Ishikawa (cell line): ENCODE measurements at regions not wholly inside any gene's neighbourhood (a gene's known extent, or its start where the extent isn't known, plus 50 kb on each side); places are given as distances from the start of the nearest gene placed in this dataset.

ENCODE experiments used
- CEBPB ChIP-seq: IDR thresholded peaks from 2 replicates; pipeline ENCODE4 v1.6.1; 2012
- CREB1 ChIP-seq: IDR thresholded peaks from 2 replicates; pipeline ENCODE4 v1.6.1; 2012; ENCODE audit warnings: low read depth
- EGR1 ChIP-seq: IDR thresholded peaks from 2 replicates; pipeline ENCODE4 v1.6.1; 2012
- EP300 ChIP-seq: IDR thresholded peaks from 2 replicates; pipeline ENCODE4 v1.6.1; 2012; ENCODE audit warnings: borderline replicate concordance
- FOXM1 ChIP-seq: IDR thresholded peaks from 2 replicates; pipeline ENCODE4 v1.6.1; 2012; ENCODE audit warnings: low read depth, borderline replicate concordance
- NFIC ChIP-seq: IDR thresholded peaks from 2 replicates; pipeline ENCODE4 v1.6.1; 2012
- RAD21 ChIP-seq: IDR thresholded peaks from 2 replicates; pipeline ENCODE4 v1.6.1; 2012; ENCODE audit warnings: low read depth
- REST ChIP-seq: IDR thresholded peaks from 2 replicates; pipeline ENCODE4 v1.6.1; 2012; ENCODE audit warnings: low read depth, mild to moderate bottlenecking
- TAF1 ChIP-seq: IDR thresholded peaks from 2 replicates; pipeline ENCODE4 v1.6.1; 2012; ENCODE audit warnings: low read depth, mild to moderate bottlenecking
- TCF12 ChIP-seq: IDR thresholded peaks from 2 replicates; pipeline ENCODE4 v1.6.1; 2012; ENCODE audit warnings: low read depth
- TEAD4 ChIP-seq: IDR thresholded peaks from 2 replicates; pipeline ENCODE4 v1.6.1; 2012
- USF1 ChIP-seq: IDR thresholded peaks from 2 replicates; pipeline ENCODE4 v1.6.1; 2012
- YY1 ChIP-seq: IDR thresholded peaks from 2 replicates; pipeline ENCODE4 v1.6.1; 2012; ENCODE audit warnings: low read depth
- ZBTB7A ChIP-seq: IDR thresholded peaks from 2 replicates; pipeline ENCODE4 v1.6.1; 2012; ENCODE audit warnings: low read depth
- TF ChIP-seq, protein P1 (sequence below): IDR thresholded peaks from 2 replicates; pipeline ENCODE4 v1.6.1; 2012

GRCh38 chr15:47861111-47861903 lies 144.0 kb downstream of the SEMA6D start:
- TF ChIP-seq EP300 (no peak), REST (no peak), NFIC (no peak), CREB1 (no peak), EGR1 (no peak), YY1 (no peak), FOXM1 (no peak), ZBTB7A (no peak), TAF1 (no peak), CEBPB (no peak), RAD21 (no peak), TCF12 (no peak), TEAD4 (no peak), USF1 (no peak)
- TF ChIP-seq, protein P1, sequence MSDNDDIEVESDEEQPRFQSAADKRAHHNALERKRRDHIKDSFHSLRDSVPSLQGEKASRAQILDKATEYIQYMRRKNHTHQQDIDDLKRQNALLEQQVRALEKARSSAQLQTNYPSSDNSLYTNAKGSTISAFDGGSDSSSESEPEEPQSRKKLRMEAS, result no peak

DNA sequence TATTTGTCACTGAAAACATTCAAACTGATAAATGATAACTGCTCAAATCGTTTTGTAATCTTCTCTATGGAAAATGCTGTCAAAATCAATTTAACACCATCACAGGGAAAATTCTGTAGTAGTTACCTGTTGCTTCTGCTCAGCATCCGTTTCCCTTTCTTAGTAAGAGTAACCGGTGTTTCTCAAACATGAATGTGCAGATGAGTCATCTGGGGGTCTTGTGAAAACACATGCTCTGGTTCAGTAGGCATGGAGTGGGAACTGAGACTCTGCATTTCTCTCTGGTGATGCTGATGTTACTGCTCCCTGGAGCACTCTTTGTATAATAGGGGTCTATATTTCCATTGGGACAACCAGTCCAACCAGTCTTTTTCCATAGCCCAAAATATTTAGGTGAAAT lies 145.1 kb downstream of the SEMA6D start:
- TF ChIP-seq, protein P1, result no peak
- TF ChIP-seq RAD21 (no peak), ZBTB7A (no peak), USF1 (no peak), TAF1 (no peak), TCF12 (no peak), YY1 (no peak), NFIC (no peak), TEAD4 (no peak), EGR1 (no peak), EP300 (no peak)

DNA sequence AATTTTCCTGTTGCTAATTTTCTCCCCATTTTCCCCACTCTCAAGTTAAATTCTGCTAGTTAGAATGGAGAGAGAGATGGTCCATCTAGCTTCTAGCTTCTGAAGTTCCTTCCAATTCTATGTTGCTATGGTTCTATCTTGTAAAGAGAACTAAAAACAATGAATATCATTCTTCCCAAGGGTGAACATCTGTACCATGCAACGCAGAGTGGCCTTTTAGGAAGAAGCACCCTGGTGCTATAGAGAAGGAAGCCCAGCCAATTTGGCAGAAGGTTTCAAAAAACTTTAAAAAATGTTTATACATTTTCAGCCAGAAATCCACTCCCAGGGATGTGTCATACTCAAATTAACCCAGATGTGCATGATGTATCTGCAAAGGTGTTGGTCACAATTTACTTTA lies 149.1 kb downstream of the SEMA6D start:
- TF ChIP-seq EP300 (no peak), TEAD4 (no peak), ZBTB7A (no peak), TCF12 (no peak), RAD21 (no peak), FOXM1 (no peak), CEBPB (no peak), TAF1 (no peak), EGR1 (no peak), NFIC (no peak), USF1 (no peak), REST (no peak), CREB1 (no peak), YY1 (no peak)
- TF ChIP-seq, protein P1, result no peak

DNA sequence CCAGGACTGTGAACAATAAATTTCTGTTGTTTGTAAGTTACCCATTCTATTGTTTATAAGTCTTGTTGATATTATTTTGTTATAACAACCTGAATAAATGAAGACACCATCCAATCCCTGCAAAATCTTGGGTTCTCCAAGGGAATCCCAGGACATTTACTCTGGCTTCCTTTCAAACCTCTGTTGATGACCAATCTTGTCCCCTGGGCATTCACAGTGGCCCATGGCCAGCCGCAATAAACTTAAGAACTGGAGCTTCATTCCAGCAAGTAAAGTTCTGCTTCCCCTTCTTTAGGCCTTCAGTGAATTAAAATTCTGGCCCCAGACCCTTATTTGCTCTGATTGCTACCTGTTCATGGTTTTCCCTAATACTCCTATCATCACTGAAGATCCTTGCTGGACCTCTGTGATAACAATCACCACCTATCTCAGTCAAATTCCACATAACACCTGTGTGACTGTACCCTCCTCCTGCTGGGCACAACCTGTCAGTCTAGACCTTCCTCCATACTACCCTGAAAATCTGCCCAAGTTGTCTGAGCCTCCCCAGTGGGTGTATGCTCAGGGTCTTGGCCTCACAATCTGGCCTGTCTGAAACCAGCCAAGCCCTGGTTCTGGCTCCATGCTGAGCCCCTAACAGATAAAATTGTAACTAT lies 153.1 kb downstream of the SEMA6D start:
- TF ChIP-seq EGR1, result no peak
- TF ChIP-seq FOXM1, result no peak
- no peak for TF ChIP-seq YY1
- no peak for TF ChIP-seq TAF1
- TF ChIP-seq USF1, result no peak
- no peak for TF ChIP-seq CEBPB
- TF ChIP-seq RAD21, result no peak
- no peak for TF ChIP-seq NFIC
- no peak for TF ChIP-seq TCF12
- TF ChIP-seq, protein P1, result no peak
- no peak for TF ChIP-seq REST
- TF ChIP-seq ZBTB7A, result no peak
- no peak for TF ChIP-seq EP300
